ENCODE measurements at regions not wholly inside any gene's neighbourhood (a gene's known extent, or its start where the extent isn't known, plus 50 kb on each side); places are given as distances from the start of the nearest gene placed in this dataset. TPM values are rescaled to one million over a fixed set of nuclear protein-coding genes. Genes with fewer than 3 reads are reported as not detected.

GRCh38 chr7:7129381-7129780, 53.0 kb upstream of the C1GALT1 start:
- Mint-ChIP-seq H3K27ac (ENCODE audit: unreplicated experiment) (no peak overlapping the region), H3K4me1 (ENCODE audit: low read depth, unreplicated experiment) (no peaks in the 10 kb centered on the region), H3K9me3 (ENCODE audit: unreplicated experiment) (no peaks in the 10 kb centered on the region), H3K36me3 (ENCODE audit: low read depth, unreplicated experiment) (no peaks in the 10 kb centered on the region), H3K4me3 (ENCODE audit: unreplicated experiment) (no peak overlapping the region), H3K27me3 (ENCODE audit: low read depth, unreplicated experiment) (no peaks in the 10 kb centered on the region)
- H3K27me3 ChIP-seq (ENCODE audit: insufficient read depth, low read length): no peaks in the 10 kb centered on the region
- no peaks in the 10 kb centered on the region for H3K36me3 ChIP-seq (ENCODE audit: insufficient read depth, low read length)
- H3K4me2 ChIP-seq (ENCODE audit: low read length): no peak overlapping the region
- no peak for TF ChIP-seq CTCF (IDR thresholded peaks at IDR 0.05; ENCODE audit: insufficient read depth, low read depth, low read length)
- H4K20me1 ChIP-seq (ENCODE audit: insufficient read depth, low read length): no peaks in the 10 kb centered on the region
- H3K27ac ChIP-seq (ENCODE audit: low read depth, low read length): no peak overlapping the region
- H3K9ac ChIP-seq (ENCODE audit: low read length): no peak overlapping the region
- FAIRE-seq (no peak), DNase-seq (ENCODE audit: low read depth) (no peak)
- H3K9me3 ChIP-seq (ENCODE audit: insufficient read depth, low read depth, low read length): no peaks in the 10 kb centered on the region
- no peak overlapping the region for H3K4me3 ChIP-seq (ENCODE audit: insufficient read depth, low read depth, low read length)
- H3K79me2 ChIP-seq (ENCODE audit: insufficient read depth, low read length): no peaks in the 10 kb centered on the region
- no peak overlapping the region for H2AFZ ChIP-seq (ENCODE audit: low read depth, low read length)
- no peaks in the 10 kb centered on the region for H3K4me1 ChIP-seq (ENCODE audit: insufficient read depth, low read length)

- Mint-ChIP-seq H3K27me3 (ENCODE audit: low read depth, unreplicated experiment) (no peaks in the 10 kb centered on the region), H3K4me3 (ENCODE audit: unreplicated experiment) (no peak overlapping the region), H3K9me3 (ENCODE audit: unreplicated experiment) (no peaks in the 10 kb centered on the region), H3K4me1 (ENCODE audit: low read depth, unreplicated experiment) (no peaks in the 10 kb centered on the region), H3K27ac (ENCODE audit: unreplicated experiment) (no peak overlapping the region), H3K36me3 (ENCODE audit: low read depth, unreplicated experiment) (no peaks in the 10 kb centered on the region)
- FAIRE-seq (no peak), DNase-seq (ENCODE audit: low read depth) (no peak)
- H3K9me3 ChIP-seq (ENCODE audit: insufficient read depth, low read depth, low read length): no peaks in the 10 kb centered on the region
- no peak overlapping the region for H3K4me2 ChIP-seq (ENCODE audit: low read length)
- H3K9ac ChIP-seq (ENCODE audit: low read length): no peak overlapping the region
- no peaks in the 10 kb centered on the region for H3K4me1 ChIP-seq (ENCODE audit: insufficient read depth, low read length)
- H3K27me3 ChIP-seq (ENCODE audit: insufficient read depth, low read length): no peaks in the 10 kb centered on the region
- no peaks in the 10 kb centered on the region for H4K20me1 ChIP-seq (ENCODE audit: insufficient read depth, low read length)
- no peak overlapping the region for H2AFZ ChIP-seq (ENCODE audit: low read depth, low read length)
- no peaks in the 10 kb centered on the region for H3K79me2 ChIP-seq (ENCODE audit: insufficient read depth, low read length)
- no peak overlapping the region for H3K4me3 ChIP-seq (ENCODE audit: insufficient read depth, low read depth, low read length)
- no peaks in the 10 kb centered on the region for H3K36me3 ChIP-seq (ENCODE audit: insufficient read depth, low read length)
- TF ChIP-seq CTCF (IDR thresholded peaks at IDR 0.05; ENCODE audit: insufficient read depth, low read depth, low read length): no peak
- no peak for TF ChIP-seq EZH2 (IDR thresholded peaks at IDR 0.05; ENCODE audit: insufficient read depth, low read length)
- no peak overlapping the region for H3K27ac ChIP-seq (ENCODE audit: low read depth, low read length)
These were observed 51.1 kb upstream of the C1GALT1 start for GRCh38 chr7:7131273-7131672.

Small RNA genes lying in the stretch of these regions (microRNA-seq; reads per million reads assigned to microRNA genes)
- not detected for gene MIR3683

All from astrocyte (in vitro differentiated cells and primary cell).